HPDE6-E6E7 (cell line): ENCODE measurements at regions not wholly inside any gene's neighbourhood (a gene's known extent, or its start where the extent isn't known, plus 50 kb on each side); places are given as distances from the start of the nearest gene placed in this dataset.
"Not testable (repeated sequence)": the region's sequence is repeated elsewhere in the genome, so short reads cannot be mapped to it uniquely, and the experiment has no call there.

Source experiments
- DNase-seq: peaks from one replicate; pipeline ENCODE4 v3.0.0; 2011; ENCODE audit warnings: missing footprints; ENCODE audit errors: extremely low spot score

DNA sequence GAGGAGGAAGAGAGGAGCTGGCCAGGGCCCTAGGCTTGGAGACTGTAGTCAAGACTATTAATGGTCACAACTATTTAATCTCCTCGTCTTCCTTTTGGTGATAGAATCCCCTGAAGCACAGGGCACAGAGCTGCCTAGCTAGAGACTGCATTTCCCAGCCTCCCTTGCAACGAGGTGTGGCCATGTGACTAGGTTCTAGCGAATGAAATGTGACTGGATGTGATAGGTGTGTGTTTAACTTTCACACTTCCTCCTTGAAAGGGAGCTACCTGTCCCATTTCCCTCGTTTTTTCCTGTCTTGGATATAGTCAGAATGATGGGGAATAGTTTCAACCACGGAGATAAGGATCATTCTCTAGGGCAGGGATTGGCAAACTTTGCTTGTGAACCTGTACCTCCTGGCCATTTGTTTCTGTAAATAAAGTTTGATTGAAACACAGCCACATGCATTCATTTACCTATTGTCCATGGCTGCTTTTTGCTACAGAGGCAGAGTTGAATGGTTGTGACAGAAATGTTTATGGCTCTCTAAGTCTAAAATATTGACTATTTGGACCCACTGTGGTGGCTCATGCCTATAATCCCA, 313.5 kb downstream of the MIAT start:
- no peak for DNase-seq

DNA sequence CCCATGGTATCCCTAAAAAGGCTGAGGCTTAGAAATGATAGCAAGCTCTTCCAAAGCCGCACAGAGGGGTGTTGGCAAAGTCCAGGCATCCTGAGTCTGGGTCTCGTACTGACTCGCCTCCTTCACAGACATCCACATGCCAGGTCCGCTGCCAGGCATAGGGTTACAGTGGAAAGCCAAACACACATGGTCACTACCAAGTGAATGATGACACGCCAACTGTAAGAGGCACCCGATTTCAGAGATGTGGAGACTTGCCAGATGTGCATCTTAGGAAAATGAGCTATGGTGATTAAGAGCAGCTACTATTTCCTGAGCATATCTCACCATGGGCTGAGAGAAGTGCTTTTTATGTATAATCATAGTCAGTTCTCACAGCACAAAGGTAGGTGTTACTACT, 314.9 kb downstream of the MIAT start:
- DNase-seq: no peak

- not testable (repeated sequence) for DNase-seq
Observed at GRCh38 chr22:26972915-26973314, 315.5 kb downstream of the MIAT start.

GRCh38 chr22:26974034-26974433, 316.6 kb downstream of the MIAT start:
- DNase-seq: no peak

DNA sequence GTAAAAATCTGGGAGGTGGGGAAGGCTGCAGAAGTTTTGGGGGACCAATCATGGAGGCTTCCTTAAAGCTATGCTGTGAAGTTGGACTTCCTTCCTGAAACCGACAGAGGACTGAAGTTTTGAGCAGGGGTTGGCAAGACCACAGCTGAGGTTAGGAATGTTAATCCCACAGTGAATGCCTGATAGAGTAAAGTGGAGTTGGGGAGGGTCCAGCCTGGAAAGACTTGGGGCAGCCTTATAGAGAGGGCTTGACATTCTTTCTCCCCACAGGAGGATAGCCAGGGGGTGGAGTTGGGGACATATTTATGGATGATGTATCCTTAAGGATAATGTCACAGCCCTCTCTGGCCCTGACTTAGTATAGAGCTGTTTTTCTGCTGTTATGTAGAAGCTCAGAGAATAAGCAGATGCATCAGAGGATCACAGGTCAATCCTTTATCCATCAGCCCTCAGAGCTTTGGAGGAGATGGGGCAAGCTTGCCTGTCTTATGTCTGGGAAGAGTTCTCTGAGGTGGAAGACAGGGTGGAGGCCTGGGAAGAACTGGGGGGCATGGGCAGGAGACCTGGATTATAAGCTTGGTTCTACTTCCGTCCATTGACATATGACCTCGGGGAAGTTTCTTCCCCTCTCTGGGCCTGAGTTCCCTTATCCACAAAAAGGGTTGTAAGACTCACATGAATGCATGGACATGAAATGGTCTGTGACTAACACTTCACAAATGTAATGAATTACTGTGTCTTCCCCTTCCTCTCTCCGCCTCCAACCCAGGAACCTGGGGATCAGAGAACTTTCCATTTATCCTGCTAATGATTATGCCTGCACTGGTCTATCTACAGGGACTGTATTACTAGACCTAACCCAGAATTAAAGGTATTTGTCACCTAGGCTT, 317.8 kb downstream of the MIAT start:
- DNase-seq: no peak

DNA sequence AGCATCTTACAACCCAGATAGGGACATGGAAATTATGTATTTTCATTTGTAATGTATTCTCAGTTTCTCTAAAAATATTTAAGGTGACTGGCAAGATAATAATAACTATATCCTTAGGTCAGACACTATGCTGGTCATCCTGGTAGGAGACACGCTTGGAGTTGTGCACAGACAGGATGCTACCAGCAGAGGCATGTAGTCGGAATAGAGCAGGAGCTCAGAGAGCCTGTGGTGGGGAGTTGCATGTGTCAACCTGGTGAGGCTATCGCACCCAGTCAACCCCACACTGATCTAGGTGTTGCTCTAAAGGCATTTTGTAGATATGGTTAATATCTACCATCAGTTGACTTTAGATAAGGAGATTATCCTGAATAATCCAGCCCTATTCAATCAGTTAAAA, 318.5 kb downstream of the MIAT start:
- DNase-seq: no peak

- DNase-seq: no peak
Observed at GRCh38 chr22:26977741-26978376, 320.5 kb downstream of the MIAT start.

- no peak for DNase-seq
Observed at GRCh38 chr22:26979294-26979693, 321.9 kb downstream of the MIAT start.

DNA sequence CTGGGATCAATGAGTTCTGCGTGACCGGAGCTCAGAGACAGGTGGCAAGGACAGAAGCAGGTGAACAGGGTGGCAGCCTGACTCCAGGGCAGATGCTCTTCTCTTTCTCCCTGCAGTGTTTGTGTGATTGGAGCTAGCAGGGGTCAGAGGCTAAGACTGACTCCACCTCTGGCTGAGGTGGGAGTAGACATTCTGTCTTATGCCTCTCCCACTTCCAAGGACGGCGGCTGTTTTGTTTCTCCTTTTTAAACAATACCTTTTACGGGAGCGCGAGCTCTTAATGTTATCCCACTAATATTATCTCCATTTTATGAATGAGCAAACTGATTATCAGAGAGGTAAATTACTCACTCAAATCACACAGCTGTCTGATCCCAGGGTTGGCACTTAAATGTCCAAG, 323.7 kb downstream of the MIAT start:
- DNase-seq: no peak

GRCh38 chr22:26981541-26981940, 324.2 kb downstream of the MIAT start:
- DNase-seq: no peak

DNA sequence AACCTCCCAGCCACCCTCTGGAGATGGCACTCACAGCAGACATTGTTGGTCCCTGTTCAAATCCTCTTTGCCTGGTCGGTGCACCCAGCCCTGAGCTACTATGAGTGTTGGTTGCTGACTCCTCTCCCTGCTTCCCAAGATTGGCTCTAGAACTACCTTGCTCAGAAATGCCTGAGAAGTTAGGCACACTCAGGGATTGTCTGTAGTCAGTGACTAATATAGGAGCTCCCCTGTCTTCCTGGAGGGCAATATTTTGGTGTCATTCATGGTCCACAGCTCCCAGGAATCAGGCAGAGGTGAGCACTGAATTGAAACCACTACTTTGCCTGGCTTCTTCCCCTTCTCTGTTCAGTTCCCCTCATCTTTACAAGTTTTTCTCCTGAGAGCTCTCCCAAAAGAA, 325.9 kb downstream of the MIAT start:
- no peak for DNase-seq

- DNase-seq: no peak
Observed at GRCh38 chr22:26985206-26985605, 327.8 kb downstream of the MIAT start.

DNA sequence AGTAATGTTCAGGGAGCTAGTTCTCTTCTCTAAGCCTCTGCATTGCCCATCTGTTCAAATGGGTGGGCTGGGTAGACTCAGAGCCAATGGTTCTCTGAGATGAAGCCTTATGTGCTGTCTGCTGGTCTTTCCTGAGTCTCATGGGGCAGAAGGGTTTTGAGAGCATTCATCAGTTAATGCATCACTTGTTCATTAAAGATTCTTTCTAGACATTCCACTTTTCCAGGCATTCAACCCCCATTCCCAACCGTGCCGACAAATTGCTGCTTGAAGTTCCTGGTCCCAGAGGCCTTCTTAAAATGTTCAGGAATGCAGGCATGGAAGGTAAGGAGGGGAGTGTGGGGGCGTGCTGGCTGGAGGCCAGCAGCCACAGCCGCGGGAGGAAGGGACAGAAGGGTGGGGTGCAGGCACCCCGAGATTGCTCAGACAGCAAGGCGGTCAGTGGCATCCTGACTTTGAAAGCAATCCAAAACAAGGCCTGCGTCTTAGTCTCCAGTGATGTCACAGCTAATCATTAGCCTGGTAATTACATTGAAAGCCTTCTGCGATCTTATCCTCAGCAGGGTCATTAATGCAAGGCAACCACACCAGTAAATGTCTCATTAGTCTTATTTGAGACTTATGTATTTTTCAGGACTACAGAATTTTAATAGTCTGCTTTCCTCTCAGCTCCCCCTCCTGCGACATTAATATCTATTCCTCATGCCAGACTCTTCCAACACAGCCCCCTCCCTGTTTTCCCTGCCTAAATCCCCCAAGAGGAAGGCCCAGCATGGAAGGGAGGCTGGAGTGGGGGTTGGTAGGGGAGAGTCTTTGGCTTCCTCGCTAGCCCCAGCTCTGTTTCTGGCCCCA, 328.8 kb downstream of the MIAT start:
- no peak for DNase-seq

- DNase-seq: no peak
Observed at GRCh38 chr22:26986884-26987283, 329.5 kb downstream of the MIAT start.

GRCh38 chr22:26990503-26991189, 333.3 kb downstream of the MIAT start:
- no peak for DNase-seq

DNA sequence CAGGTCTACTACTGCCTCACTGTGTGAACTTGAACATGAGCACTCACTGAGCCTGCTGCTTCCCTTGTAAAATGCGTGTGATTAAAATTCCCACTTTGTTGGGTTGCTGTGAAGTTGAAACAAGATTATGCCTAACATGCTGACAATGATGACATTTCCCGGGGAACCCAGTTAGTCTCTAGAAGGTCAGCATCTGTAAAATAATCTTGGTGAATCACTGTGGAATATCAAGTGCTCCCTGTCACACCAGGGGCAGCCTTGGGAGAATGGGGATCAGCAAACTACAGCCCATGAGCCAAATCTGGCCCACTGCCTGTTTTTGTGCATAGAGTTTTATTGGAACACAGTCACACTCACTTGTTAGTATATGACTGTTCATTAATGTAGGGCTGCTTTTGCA, 335.2 kb downstream of the MIAT start:
- no peak for DNase-seq

- no peak for DNase-seq
Observed at GRCh38 chr22:26993886-26994285, 336.5 kb downstream of the MIAT start.

- no peak for DNase-seq
Observed at GRCh38 chr22:26994801-26995200, 337.4 kb downstream of the MIAT start.

DNA sequence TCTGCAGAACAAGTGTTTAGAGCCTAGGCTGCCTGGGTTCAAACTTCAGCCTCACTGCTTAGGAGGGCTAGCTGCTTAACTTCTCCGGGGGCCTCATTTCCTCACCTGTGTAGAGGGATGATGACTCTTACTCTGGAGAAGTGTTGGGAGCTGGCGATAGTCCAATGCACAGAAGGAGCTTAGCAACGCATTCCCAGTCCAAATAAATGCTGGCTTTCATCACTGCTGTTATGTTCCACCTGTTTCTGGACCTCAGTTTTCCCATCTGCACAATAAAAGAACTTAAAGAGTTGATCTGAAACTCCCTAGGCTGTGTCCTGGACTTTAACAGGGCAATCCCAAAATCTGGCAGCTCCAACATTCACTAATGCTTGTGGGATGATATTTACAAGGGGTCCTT, 337.8 kb downstream of the MIAT start:
- DNase-seq: no peak

- DNase-seq: no peak
Observed at GRCh38 chr22:26996154-26996553, 338.8 kb downstream of the MIAT start.

- no peak for DNase-seq
Observed at GRCh38 chr22:26998129-26998528, 340.7 kb downstream of the MIAT start.
